HG03571 (cell line): ENCODE measurements at regions not wholly inside any gene's neighbourhood (a gene's known extent, or its start where the extent isn't known, plus 50 kb on each side); places are given as distances from the start of the nearest gene placed in this dataset.
"Not testable (repeated sequence)": the region's sequence is repeated elsewhere in the genome, so short reads cannot be mapped to it uniquely, and the experiment has no call there.

Source experiments
- ATAC-seq: cut with Tn5 transposase; IDR thresholded peaks from one replicate; pipeline ENCODE4 v1.9.1; 2021; ENCODE audit not compliant: unreplicated experiment

- no peak for ATAC-seq
Observed at GRCh38 chr9:7315116-7315515, 484.5 kb downstream of the DMAC1 start.

DNA sequence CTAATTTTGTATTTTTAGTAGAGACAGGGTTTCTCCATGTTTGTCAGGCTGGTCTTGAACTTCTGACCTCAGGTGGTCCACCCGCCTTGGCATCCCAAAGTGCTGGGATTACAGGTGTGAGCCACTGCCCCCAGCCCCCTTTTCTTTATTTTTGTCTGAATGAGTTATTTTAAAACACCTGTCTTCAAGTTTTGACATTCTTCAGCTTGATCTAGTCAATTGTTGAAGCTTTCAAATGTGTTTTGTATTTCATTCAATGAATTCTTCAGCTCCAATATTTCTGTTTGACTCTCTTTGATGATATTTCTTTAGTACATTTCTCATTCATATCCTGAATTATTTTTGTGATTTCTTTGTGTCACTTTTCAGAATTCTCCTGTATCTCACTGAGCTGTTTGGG, 486.2 kb downstream of the DMAC1 start:
- no peak for ATAC-seq

- ATAC-seq, result not testable (repeated sequence)
Observed at GRCh38 chr9:7309051-7309450, 490.5 kb downstream of the DMAC1 start.

GRCh38 chr9:7305677-7306076, 493.9 kb downstream of the DMAC1 start:
- no peak for ATAC-seq

DNA sequence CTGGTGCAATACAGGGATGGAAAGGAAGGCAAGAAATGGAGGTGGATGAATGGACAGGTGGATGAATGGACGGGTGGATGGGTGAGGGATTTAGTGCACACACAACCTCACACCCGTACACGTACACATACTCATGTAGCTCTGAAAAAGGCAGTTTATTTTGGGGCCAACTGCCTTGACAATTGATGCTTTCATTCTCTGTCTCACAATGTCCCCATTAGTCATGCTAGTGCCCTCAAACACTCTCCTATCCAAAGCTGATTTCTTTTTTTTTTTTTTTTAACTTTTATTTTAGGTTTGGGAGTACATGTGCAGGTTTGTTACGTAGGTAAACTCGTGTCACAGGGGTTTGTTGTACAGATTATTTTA, 495.0 kb downstream of the DMAC1 start:
- no peak for ATAC-seq

GRCh38 chr9:7303907-7304626, 495.5 kb downstream of the DMAC1 start:
- no peak for ATAC-seq

- ATAC-seq, result peak; percentile 62
Observed at GRCh38 chr9:7300484-7300883, 499.1 kb downstream of the DMAC1 start.

DNA sequence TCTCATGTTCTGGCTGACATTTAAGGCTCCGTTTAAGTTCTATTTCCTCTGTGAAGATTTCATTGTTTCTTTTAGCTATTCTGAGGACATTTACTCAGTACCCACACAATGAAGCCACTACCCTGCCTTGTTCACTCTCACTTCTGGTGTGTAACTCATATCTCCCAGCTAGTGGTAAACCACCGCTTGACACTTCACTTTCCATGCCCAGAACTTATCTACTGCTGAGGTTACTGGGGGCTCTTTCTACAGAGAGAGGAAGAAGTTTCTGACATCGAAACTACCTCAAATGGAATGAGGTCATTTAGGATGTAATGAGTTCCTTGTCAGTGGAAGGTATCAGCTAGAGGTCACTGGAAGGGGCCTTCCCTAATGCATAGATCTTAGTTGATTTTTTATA, 501.5 kb downstream of the DMAC1 start:
- peak; percentile 95 for ATAC-seq

DNA sequence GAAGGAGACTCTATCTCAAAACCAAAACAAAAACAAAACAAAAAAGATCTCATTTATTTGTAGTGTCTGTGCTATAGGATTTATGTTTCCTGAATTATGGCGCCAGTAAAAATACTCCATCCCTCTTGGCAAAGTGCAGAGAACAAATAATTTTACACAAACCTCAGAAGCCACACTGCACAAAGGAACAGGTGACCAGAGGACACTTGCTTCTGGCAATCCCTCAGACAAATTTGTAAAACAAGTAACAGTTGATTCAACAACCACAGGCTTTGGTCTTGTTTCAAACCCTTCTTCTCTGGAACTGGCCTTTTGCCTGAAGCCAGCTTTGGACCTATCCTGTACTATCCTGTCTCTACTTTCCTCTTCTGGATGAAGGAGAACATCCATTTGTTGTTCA, 502.1 kb downstream of the DMAC1 start:
- ATAC-seq, result no peak

DNA sequence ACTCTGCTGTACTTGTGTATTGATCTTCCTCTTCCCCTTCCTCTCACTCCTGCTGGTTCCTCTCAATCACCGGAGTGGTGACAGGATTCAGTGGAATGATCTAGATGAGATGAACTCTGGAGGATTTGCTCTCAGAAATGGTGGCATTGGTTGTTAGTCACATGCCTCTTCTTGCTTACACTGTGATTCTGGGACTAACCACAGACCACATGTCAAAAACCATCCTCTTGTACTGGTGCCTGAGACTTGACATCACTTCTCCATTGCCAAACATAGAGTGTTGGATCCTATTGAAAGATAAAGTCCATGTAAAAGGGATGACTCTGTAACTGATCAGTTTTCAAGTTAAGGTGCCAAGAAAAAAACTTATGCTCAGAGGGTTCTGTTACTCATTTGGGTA, 506.5 kb downstream of the DMAC1 start:
- ATAC-seq, result no peak

DNA sequence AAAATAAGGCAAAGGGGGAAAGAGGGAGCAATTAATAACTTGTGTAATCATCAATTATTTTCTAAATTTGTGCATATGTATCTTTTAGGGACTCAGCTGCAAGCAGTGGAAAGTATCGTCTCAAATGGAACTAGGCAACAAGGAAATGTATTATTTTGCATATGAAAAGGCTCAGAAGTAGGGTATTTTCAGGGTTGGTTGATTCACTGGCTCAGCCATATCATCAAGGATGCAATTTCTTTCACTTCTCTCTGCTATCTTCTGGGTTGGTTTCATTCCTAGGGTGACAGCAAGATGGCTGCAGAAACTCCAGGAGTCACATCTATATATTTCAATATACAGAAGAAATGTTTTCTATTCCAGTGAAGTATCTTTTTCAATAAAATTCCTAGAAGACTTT, 509.8 kb downstream of the DMAC1 start:
- peak; percentile 63 for ATAC-seq

DNA sequence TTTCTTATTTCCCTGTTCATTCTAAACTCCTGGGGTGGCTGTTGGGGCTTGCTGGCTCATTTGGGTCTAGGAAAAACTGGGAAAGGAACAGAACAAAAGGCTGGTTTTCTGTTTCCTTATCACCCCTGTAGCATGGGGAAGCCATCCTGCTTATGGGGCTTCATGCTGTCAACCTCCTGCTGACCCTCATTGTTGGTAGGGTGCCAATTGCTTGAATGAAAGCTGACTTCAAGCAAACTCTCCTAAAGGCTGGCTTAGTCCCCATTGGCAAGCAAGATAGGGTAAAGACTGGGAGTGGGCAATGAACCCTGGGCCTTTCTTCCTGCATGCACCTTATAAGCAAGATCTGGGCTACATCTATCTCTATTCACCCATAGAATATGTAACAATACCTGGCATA, 511.6 kb downstream of the DMAC1 start:
- ATAC-seq, result no peak

GRCh38 chr9:7287065-7287464, 512.5 kb downstream of the DMAC1 start:
- no peak for ATAC-seq

GRCh38 chr9:7286101-7286500, 513.5 kb downstream of the DMAC1 start:
- no peak for ATAC-seq

DNA sequence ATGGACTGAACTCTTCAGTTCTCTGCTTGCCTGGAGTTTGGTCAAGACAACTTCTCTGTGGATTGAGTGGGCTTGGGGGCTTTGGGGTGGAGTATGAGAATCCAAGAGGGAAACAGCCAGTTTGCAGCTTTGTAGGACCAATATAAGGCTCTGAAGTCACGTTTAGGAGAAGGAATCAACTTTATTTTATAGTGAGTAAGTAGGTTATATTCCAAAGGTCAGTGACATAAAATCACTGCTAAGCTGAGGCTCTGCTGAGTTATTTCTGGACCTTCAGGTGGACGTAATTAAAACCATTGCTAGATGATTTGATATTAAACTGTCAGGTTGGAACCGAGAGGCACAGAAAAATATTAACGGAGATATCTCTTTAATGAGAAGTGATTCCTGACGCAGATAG, 514.4 kb downstream of the DMAC1 start:
- ATAC-seq, result no peak

GRCh38 chr9:7284517-7284916, 515.1 kb downstream of the DMAC1 start:
- ATAC-seq, result no peak

- ATAC-seq, result no peak
Observed at GRCh38 chr9:7284117-7284516, 515.5 kb downstream of the DMAC1 start.

- ATAC-seq, result no peak
Observed at GRCh38 chr9:7273575-7273974, 515.8 kb downstream of the KDM4C start.

GRCh38 chr9:7266911-7267595, 509.3 kb downstream of the KDM4C start:
- no peak for ATAC-seq

GRCh38 chr9:7265181-7265580, 507.4 kb downstream of the KDM4C start:
- ATAC-seq, result no peak

DNA sequence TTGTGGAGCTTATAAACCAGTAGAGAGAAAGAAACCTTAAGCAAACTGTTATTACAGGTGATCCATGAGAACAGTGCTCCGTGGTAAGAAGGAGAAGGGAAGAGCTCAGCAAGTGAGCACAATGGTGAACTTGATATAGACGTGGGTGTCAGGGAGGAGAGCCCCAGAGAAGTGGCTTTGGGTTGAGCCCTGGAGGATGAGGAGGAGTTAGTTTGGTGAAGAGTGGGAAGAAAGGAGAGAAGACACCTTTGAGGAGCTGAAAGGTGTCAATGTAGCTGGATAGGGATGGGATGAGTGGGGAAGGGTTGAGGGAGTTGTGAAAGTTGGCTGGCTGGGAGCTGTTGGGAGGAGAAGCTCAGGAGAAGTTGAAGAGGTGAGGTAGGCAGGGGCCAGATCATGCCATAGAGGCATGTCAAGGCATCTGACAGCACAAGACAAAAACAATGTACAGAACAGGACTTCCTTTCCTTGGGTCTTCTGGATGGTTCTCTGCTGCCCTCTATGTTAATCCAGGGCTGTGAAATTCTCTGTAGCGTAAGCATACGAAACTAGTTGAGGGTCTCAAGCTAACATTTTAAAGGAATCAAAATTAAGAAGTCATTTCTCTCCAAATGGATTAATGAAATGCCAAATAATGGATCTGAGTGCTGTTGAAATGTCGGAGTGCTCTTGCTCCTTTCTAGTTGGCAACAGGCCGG, 501.9 kb downstream of the KDM4C start:
- ATAC-seq, result no peak

DNA sequence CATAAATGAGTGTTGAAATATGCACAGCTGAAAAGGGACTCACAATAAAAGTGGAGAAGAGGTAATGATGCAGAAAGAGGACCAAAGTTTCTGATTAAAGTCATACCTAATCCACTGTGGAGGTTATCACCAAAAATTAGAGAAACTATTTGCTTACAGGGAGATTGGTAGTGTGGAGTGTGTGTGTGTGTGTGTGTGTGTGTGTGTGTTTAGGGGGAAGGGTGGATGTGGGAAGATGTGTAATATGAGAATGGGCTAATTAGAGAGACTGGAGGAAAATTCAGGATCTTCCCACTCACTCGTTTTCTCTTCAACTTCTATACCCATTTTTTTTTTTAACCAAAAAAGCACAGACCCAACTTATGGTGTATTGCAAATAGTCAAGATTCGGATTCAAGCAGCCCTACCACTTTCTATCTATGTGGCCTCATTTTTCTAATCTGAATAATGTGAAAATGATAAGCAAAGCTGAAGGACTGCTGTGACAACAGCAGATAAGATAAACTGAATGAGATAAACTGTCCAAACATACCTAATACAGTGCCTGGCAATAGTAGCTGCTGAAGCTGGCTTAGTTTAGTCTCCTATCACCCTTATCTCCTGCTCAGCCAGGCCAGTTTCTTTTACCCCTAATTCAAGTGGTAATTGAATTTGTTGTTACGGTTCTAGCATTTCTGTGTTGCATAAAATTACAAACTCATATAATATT, 501.1 kb downstream of the KDM4C start:
- ATAC-seq, result no peak
